GM19438 (cell line): ENCODE measurements at regions not wholly inside any gene's neighbourhood (a gene's known extent, or its start where the extent isn't known, plus 50 kb on each side); places are given as distances from the start of the nearest gene placed in this dataset.
"Not testable (repeated sequence)": the region's sequence is repeated elsewhere in the genome, so short reads cannot be mapped to it uniquely, and the experiment has no call there.

Experiments used
- ATAC-seq: cut with Tn5 transposase; IDR thresholded peaks from one replicate; pipeline ENCODE4 v1.9.1; 2021; ENCODE audit warnings: low read depth; ENCODE audit not compliant: unreplicated experiment

DNA sequence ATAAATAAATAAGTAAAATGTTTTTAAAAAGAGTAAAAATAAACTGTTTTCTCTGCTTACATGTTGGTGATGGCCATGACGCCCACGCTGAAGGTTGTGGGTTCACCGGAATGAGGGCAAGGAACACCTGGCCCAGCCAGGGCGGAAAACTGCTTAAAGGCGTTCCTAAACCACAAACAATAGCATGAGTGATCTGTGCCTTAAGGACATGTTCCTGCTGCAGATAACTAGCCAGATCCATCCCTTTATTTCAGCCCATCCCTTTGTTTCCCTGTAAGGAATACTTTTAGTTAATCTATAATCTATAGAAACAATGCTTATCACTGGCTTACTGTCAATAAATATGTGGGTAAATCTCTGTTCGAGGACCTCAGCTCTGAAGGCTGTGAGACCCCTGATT, 63.3 kb upstream of the CEP78 start:
- ATAC-seq = not testable (repeated sequence)

DNA sequence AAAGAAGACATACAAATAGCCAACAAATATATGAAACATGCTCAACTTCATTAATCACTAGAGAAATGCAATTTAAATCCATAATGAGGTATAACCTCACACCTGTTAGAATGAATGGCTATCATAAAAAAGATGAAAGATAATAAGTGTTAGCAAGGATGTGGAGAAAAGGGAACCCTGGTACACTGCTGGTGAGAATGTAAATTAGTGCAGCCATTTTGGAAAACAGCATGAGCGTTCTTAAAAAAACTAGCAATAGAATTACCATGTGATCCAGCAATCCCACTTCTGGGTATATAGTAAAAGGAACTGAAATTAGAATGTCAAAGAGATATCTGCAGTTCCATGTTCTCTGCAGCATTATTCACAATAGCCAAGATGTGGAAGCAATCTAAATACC, 64.2 kb upstream of the CEP78 start:
- ATAC-seq = no peak

DNA sequence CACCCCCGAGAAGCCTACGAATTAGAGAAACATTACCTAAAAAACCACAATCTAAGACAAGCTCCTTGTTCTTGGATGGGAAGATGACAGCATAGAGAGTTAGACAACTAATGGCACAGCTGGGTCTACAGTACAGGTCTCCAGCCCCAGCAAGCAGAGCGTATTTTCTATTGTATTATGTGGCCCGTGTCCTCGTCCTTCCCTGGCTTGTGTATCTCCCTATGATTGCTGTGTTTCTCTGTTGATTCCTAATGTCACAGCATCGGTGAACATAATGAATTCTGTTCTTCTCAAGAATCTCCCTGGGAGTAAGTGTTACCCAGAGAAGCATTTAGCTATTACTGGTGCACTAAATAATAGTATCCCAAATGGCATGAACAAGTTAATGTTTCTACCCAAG, 66.8 kb upstream of the CEP78 start:
- ATAC-seq = no peak

DNA sequence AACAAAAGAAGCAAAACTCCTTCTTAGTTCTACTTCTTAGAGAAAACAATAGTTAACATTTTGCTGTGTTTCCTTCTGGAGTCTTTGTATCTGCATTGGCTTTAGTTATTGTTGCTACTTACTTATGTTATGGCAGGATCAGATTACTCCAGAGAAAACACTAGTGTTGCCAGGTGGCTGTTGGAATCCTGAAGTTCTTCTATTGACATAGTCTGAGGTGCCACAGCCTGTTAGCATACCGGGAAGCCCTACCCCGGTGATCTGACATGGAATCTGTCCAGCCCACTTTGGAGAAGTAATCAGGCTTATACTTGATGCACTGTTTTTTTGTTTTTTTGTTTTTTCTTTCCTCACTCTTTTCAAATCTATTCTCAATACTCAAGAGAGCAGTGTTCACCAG, 68.5 kb upstream of the CEP78 start:
- no peak for ATAC-seq

DNA sequence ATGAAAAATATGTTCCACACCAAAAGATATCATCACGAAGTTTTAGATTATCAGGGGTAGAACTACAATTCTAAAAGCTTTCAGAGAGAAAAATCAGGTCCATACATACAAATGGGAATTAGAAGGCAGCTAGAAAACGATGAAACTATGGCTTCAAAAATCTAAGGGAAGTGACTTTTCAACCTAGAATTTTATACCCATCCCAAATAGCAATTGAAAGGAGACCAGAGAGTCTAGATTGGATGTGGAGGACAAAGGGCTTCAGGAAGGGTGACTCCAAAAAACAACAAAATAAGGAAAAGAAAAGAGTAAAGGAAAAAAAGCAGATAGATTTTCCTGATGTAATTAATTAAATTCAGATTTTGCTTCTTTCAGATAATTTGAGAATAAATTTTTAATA, 72.0 kb upstream of the CEP78 start:
- no peak for ATAC-seq

DNA sequence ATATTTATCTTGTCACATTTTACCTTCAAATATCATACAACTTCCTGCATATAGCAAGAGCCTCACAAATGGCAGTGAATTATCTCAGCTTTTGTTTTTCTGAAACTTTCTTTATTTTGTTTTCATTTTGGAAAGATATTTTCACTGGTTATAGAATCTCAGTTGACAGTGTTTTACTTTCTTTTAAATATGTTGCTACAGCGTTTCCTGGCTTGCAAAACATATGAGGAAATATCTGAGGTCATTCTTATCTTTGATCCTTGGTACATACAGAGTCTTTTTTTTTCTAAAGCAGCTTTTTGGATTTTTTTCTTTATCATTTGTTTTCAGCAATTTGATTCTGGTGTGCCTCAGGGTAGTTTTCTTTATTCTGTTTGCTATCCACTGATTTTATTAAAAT, 77.6 kb upstream of the CEP78 start:
- no peak for ATAC-seq

DNA sequence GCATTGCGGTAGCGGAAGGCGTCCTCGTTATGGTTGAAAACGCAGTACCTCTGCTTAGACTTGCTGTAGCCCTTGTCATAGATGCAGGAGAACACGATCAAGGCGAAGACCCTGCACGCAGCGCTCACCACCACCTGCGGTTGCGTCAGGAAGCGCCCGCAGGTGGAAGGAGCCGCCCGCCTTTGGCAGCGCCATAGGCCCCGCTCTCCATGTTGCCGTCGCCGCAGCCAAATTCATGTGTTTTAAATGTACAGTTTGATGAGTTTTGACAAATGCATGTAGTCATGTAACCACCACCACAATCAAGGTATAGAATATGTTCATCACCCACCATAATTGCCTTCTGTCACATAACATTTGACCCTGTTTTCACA, 84.9 kb upstream of the CEP78 start:
- ATAC-seq = no peak

DNA sequence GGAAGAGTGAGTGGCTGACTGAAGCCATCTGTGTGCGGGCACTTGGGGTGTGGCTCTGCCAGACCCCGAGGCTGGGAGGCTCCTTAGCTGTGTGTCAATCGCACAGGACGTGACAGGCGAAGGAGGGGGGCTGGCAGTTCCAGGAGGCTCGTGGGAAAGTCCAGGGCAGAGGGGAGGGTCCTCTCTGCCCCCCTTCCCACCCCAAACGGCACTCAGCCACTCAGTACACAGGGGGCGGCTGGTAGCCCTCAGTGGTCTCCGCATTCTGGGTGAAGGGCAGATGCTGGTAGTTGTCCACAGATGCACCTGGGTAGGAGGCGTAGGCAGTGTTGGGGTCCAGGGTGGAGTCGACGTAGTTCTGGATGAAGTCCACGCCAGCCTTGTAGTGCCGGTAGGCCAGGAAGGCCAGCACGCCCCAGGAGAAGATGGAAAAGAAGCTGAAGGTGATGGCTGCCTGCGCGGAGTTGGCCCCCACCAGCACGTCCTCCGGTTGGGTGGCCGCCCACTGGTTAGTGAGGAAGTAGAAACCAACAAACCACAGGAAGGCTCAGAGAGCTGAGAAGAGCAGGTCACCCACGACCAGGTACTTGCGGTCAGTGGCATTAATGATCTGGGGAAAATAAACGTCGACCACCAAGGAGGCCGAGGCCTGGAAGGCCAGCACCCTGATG, 85.4 kb upstream of the CEP78 start:
- no peak for ATAC-seq

DNA sequence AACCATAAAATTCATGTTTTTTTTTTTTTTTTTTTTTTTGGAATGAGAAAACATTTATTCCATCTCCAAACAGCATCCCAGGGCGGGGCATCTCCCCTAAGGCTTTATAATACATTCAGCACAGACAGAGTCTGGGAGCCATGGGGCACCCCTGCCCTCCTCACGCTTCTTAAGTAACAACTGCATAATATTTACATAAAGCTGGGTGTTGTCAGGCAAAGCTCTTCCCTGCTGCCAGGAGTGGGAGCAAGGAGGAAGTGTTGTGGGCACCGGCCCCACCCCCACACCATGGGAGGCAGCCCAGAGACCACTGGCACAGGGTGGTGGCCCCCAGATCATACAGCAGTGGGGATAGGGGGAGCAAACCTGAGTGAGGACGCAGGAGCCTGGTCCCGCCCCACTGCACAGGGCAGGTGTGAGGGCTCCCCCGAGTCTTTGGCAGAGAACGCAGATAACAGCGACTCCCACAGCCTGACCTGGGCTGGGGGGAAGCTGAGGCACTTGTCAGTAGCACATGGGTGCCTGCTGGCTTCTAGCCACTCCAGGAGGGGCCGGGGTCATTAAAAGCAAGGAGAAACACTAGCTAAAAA, 86.1 kb upstream of the CEP78 start:
- ATAC-seq = no peak

DNA sequence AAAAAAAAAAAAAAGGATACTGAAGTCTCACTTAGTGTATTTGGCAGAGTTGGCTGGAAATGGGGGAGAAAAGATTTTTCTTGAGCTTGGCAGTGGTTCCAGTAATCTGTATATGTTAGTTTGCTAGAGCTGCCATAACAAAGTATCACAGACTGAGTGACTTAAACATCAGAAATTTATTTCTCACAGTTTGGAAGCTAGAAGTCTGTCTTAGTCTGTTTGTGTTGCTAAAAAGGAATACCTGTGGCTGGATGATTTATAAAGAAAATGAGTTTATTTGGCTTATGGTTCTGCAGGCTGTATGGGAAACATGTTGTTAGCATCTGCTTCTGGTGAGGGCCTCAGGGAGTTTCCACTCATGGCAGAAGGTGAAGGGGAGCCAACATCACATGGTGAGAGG, 89.6 kb upstream of the CEP78 start:
- ATAC-seq = no peak

DNA sequence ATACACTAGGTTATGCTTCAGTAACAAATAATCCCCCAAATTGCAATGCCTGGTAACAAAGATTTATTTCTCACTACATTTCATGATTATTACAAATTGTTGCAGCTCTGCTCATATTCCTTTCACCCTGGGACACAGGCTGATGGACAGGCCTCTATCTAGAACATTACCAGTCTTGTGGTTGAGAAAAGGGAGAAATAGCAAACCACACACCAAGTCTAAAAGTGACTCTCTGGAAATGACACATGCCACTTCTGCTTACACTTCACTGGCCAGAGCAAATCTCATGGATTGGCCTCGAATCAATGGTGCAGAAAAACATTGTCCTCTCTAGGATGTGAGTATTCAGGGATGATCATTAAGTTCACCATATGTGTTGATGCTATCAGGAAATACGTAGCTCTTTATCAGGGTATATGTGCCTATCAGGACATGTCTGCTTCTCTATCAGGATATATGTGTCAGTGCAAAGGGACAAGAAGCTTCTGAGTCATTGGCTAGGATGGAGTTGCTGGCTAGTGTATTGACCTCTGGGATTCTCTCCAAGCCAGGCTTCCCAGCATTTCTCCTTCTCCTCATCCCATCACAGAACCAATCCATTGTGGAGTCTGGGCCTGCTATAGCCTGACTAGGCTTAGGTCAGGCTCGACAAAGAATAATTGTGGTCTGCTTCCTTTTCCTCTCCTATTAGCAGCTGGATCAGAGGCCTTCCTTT, 91.1 kb upstream of the CEP78 start:
- ATAC-seq = no peak

DNA sequence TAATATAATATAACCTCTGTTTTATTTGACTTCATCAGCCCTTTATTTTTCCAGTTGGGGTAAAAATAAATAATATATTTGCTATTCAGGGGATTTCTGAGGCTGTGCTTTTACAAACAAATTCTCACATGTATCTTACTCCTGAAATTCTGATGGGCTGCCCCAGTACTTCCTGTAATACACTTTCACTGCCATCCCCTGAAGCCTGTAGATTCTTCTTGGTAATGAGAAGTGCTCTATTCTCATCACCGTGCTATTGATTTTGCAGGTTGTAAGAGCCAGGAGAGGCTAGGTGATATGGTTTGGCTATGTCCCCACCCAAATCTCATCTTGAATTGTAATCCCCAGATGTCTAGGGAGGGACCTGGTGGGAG, 91.9 kb upstream of the CEP78 start:
- no peak for ATAC-seq

DNA sequence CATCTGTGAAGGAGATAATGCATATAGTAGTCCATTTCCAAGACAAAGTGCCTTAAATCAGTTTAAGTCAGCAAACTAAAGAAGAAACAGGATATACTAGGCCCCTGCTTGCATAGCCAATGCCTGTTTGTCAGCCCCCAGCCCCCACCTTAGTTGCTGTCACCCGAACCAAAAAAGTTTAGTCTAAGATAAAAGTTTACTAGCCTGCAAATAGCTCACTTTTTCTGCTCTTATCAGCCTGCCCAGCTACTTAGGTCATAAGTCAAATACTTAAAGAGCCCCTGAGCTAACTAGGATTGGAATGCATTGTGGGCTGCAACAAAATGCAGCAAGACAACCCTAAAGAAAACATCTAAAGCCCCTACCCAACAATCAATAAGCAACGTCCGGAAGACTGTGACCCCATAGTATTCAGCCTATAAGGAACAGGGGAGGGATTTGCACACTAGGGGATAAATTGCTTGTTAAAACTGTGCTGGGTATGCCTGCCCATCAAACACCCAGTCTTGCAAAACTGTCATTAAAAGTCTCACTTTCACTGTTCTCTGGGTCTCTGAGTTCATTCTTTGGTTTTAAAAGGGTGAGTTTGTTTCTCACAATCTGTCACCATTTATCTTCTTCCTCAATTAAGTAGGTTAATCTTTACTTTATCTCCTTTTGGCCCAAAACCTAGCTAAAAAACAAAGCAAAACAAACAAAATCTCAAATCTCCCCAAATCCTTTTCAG, 92.4 kb upstream of the CEP78 start:
- ATAC-seq = no peak

DNA sequence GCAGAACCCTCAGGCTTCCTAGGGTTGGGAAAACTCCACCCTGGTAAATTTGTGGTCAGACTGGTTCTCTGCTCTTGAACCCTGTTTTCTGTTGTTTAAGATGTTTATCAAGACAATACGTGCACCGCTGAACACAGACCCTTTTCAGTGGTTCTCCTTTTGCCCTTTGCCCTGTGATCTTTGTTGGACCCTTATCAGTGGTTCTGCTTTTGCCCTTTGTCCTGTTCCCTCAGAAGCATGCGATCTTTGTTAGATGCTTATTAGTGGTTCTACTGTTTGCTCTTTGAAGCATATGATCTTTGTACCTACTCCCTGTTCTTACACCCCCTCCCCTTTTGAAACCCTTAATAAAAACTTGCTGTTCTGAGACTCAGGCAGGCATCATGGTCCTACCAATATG, 93.6 kb upstream of the CEP78 start:
- not testable (repeated sequence) for ATAC-seq

DNA sequence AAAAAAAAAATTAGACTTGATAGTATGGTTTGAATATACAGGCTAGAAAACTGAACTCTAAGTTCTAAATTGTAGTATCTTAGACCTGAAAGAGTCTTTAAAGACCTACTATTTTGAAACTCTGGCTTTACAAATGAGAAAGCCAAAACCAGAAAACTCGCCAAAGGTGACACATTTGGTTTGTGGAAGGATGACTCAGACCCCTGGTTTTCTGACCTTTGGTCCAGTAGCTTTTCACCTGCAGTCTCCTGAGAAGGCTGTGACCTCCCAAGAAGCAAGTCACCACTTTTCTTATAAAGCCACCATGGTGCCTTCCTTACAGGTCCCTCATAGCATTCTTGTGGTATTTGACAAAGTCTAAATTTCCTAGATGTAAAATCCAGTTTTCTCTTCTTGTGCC, 102.1 kb upstream of the CEP78 start:
- no peak for ATAC-seq

DNA sequence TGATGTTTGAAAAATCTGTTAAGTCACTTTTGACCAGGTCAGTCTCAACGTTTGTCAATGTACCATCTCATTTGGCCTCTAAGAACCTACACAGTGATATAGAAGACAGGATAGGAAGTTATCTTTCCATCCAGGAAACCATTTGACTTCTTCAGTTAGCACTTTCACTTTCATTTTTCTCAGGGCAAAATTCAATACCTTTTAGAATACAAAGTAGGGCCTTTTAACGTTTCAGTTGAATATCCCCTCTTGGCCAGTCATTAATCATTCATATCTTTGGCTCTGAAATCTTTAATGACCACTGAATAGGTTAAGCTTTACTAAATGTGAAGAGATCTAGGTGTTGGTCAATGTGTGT, 101.1 kb upstream of the GNAQ start:
- ATAC-seq = no peak

DNA sequence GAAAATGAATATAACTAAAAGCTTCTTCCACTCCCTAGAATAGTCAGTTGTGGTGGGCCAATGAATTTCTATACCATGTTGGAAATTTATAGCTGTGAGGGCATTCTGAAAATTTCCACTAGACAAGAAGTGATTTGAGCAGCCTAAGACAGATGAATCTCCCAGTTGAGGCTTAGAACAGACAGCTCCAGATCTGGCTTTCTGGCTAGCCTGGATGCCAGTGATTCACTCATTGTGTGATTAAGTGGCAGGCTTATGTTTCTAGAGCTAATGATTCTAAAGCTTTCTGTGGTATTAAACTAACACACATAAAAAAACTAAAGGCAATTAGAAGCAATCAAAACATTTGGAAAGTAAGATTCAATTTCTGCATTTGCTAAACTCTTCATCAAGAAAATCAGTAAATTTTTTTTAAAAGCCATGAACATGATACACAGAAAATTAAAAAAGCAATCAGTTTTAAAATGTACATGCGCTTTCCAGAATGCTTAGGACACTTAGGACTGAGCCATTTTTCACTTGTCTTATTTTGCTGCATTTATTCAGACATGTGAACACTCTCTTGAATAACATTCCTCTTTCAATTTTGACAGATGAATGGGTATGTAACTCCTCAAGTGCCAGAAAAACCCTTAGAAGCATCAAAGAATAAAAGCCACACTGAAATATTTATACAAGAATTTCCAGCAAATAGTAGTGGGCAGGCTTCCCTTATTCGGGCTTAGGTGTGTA, 100.5 kb upstream of the GNAQ start:
- ATAC-seq = no peak

DNA sequence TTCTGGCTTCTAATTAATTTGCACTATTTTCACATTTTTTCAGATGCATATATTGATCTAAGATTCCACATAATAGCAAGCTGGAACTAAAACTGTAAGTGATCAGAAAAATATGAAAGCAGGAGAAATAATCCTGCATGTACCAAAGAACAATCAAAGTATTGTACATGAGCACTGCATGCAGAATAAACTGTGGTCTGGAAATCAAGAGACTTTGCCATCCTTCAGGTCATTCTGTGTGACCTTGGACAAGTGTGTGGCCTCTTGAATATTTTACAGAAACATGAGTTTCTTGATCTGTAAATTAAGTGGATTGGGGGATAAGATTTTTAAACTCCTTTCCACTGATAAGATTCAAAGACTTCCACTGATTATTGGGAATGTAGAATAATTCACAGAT, 99.2 kb upstream of the GNAQ start:
- ATAC-seq = no peak

DNA sequence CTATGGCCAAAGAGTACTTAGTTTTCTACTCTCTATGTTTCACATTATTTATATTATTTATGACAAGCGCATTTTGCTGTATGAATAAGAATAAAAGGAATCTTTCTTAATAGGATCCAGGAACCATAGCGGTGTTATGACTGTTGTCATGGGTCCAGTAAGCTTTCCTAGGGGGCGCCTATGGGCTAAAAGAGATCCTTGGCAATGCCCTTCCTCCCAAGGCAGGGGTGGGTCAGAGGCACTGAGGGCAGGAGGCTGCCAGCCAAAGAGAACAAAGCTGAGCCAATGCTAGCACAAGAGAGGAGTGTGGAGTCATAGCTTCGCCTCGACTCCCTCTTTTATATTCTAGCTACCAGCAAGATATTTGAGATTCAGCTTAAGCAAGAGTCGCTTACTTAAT, 98.4 kb upstream of the GNAQ start:
- no peak for ATAC-seq

DNA sequence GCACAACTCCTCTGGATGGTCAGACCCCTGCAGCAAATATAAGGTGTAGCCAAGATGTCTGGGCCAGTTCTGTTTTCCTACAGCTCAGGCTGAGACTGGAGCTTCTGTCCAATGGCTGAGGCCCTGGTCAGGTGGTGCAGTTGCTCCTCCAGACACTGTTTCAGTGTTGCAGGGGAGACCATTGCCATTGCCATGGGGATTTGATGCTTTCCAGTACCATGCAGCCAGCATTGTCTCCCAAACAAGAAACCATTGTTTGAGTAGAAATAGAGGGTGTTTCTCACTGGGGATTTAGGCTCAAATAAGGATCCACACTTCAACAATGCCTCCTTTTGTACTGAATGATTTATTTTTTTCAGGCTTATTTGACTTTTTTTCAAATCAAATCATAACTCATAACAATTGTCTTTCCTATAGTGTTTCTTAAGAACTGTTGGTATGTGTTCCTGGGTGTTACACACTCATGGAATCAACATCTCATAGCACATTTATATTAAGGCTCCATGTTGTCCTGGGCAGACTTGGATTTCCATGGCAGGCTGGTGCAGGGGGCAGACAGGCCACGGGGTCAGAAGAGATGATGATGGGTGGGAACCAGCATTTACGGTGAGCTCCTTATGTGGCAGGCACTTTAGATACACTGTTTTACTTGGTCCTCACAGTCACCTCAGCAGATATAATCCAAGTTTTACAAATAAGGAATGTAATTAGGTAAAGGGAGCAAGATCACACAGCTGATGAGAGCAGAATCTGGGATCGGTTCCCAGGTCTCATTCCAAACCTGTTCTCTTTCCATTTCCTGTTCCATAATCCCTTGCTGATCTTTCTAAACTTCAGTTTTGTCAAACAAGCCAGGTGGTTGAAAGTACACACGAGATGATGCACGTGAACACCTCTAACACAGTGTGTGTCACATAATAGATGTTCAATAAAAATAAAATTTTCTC, 95.9 kb upstream of the GNAQ start:
- no peak for ATAC-seq
